H1 (cell line): ENCODE measurements at regions not wholly inside any gene's neighbourhood (a gene's known extent, or its start where the extent isn't known, plus 50 kb on each side); places are given as distances from the start of the nearest gene placed in this dataset.

Experiments used
- ASH2L ChIP-seq: fragments of 200-600, 300-600 bp; sonication (generic); IDR thresholded peaks from one replicate; pipeline ENCODE4 v1.7.1; 2017; ENCODE audit warnings: low read length
- GTF2F1 ChIP-seq: IDR thresholded peaks from 2 replicates; pipeline ENCODE4 v1.6.1; 2012; ENCODE audit warnings: low read depth, low read length, improper control_type of control experiment, borderline replicate concordance
- POLR2AphosphoS5 ChIP-seq: IDR thresholded peaks from 2 replicates; pipeline ENCODE4 v1.6.1; 2011; ENCODE audit warnings: low read depth, low read length
- SP1 ChIP-seq: IDR thresholded peaks from 2 replicates; pipeline ENCODE4 v1.6.1; 2011; ENCODE audit warnings: low read depth, low read length
- TAF7 ChIP-seq: optimal IDR thresholded peaks from 2 replicates; pipeline ENCODE3; 2011; ENCODE audit warnings: low read depth, mild to moderate bottlenecking, inconsistent platforms, low read length, moderate library complexity, borderline replicate concordance

DNA sequence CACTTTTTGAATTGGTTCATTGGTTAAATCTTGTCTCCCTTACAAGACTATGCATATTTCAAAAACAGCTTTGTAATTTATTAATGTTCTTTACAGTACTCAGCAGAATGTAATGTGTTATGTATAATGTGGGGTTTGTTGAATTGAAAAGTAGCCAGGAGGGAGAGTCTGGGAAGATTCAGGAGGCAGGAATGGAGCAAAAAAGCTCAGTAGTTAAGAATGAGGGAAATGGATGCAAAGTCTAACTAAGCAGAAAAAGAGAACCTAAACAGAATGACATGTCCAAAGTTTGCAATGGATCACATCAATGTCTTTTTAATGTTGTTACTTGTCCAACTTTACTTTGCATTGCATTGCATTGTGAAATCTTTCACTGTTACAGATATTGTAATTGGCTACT is 86.5 kb upstream of the CARD18 start (continued):
- TF ChIP-seq POLR2AphosphoS5 = no peak
- no peak for TF ChIP-seq SP1
- no peak for TF ChIP-seq GTF2F1
- no peak for TF ChIP-seq ASH2L
- no peak for TF ChIP-seq TAF7
